ENCODE measurements at regions not wholly inside any gene's neighbourhood (a gene's known extent, or its start where the extent isn't known, plus 50 kb on each side); places are given as distances from the start of the nearest gene placed in this dataset.

DNA sequence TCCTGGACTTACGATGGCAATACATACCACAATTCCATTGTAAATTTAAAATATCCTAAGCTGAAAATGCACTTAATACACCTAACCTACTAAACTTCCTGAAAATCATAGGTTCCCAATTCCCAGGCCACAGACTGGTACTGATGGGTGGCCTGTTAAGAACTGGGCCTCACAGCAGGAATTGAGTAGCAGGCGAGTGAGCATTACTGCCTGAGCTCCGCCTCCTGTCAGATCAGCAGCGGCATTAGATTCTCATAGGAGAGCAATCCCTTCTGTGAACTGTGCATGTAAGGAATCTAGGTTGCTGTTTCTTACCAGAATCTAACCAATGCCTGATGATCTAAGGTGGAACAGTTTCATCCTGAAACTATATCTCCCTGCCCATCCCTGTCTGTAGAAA lies 1670.2 kb upstream of the PCDH20 start:
- 74 to 82% methylated on average over 4 of the region's 4 CpGs for WGBS, 2 donors
- TF ChIP-seq EP300 (IDR thresholded peaks at IDR 0.05) = no peak
- Histone ChIP-seq H3K27ac (no peak overlapping the region), H3K9me3 (peaks cover 0 to 7% (median 0%) of the 10 kb centered on the region in 4 donors), H3K4me1 (no peaks in the 10 kb centered on the region), H3K36me3 (no peaks in the 10 kb centered on the region), H3K27me3 (no peaks in the 10 kb centered on the region), H3K4me3 (no peak overlapping the region)
- no peak for DNase-seq (ENCODE audit: low spot score in 2 of 2)

DNA sequence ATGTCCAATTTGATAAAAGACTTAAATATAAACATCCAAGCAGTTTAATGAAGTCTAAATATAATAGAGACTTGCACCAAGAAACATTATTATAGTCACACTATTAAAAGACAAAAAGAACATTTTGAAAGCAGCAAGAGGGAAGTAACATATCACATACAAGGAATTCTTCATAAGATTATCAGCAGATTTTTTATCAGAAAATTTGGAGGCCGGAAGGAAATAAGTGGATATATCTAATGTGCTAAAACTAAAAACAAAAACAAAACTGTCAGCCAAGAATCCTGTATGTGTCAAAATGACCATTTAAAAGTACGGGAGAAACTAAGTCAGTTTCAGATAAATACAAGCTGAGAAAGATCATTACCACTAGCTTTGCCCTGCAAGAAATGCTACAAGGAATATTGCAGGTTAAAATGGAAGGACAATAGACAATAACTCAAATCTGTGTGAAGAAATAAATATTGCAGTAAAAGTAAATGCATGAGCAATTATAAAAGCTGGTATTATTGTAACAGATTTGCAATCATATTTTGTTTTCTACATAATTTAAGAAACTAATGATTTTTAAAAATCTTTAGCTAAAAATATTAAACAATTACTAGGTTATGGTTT lies 1665.9 kb upstream of the PCDH20 start:
- H3K27ac ChIP-seq = no peak overlapping the region
- 92 to 95% methylated on average over 2 of the region's 2 CpGs for WGBS, 2 donors
- H3K27me3 ChIP-seq = no peaks in the 10 kb centered on the region
- no peaks in the 10 kb centered on the region for H3K4me1 ChIP-seq
- H3K4me3 ChIP-seq = no peak overlapping the region
- TF ChIP-seq POLR2A (IDR thresholded peaks at IDR 0.05) (no peak), EP300 (IDR thresholded peaks at IDR 0.05) (no peak)
- TF ChIP-seq, protein P1, sequence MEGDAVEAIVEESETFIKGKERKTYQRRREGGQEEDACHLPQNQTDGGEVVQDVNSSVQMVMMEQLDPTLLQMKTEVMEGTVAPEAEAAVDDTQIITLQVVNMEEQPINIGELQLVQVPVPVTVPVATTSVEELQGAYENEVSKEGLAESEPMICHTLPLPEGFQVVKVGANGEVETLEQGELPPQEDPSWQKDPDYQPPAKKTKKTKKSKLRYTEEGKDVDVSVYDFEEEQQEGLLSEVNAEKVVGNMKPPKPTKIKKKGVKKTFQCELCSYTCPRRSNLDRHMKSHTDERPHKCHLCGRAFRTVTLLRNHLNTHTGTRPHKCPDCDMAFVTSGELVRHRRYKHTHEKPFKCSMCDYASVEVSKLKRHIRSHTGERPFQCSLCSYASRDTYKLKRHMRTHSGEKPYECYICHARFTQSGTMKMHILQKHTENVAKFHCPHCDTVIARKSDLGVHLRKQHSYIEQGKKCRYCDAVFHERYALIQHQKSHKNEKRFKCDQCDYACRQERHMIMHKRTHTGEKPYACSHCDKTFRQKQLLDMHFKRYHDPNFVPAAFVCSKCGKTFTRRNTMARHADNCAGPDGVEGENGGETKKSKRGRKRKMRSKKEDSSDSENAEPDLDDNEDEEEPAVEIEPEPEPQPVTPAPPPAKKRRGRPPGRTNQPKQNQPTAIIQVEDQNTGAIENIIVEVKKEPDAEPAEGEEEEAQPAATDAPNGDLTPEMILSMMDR (IDR thresholded peaks at IDR 0.05) = no peak
- H3K9me3 ChIP-seq = peaks cover 0 to 7% (median 0%) of the 10 kb centered on the region in 4 donors
- H3K36me3 ChIP-seq = no peaks in the 10 kb centered on the region
- DNase-seq (ENCODE audit: low spot score in 2 of 2) = no peak

DNA sequence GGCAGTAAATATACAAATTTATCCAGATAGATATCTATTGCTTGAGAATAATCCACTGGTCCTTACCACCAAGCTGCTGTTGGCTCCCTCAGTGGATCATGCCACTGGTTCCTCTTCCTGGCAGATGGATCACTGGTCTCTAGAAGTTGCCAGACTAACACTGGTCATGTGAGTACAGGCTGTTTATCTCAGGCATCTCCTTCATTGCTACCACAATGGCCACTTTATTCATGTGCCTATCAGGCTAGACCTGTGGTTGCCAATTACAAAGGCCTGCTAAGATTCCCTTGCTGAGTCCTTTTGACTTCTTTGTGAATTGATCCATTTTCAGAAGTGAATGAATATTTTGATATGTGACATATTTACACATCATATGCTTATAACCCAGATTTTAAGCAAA lies 1659.5 kb upstream of the PCDH20 start:
- DNase-seq (ENCODE audit: low spot score in 2 of 2) = no peak
- Histone ChIP-seq H3K36me3 (no peaks in the 10 kb centered on the region), H3K4me1 (no peaks in the 10 kb centered on the region), H3K9me3 (no peaks in the 10 kb centered on the region), H3K4me3 (no peak overlapping the region), H3K27ac (no peak overlapping the region), H3K27me3 (no peaks in the 10 kb centered on the region)
- TF ChIP-seq, protein P1 (IDR thresholded peaks at IDR 0.05) = no peak
- no peak for TF ChIP-seq EP300 (IDR thresholded peaks at IDR 0.05)
- TF ChIP-seq POLR2A (IDR thresholded peaks at IDR 0.05) = no peak

DNA sequence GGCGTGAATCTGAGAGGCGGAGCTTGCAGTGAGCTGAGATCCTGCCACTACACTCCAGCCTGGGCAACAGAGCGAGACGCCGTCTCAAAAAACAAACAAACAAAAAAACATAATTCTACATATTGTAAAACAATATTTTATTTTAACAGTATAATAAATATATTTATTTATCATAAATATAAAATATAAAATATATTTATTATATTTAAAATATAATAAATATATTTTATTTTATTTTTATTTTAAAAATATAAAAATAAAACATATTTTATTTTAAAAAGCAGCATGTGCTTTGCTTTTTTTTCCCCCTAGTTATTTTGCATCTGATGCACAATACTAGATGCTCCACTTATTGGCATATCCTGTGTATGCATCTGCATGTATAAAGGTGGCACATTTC lies 1634.6 kb upstream of the PCDH20 start:
- Histone ChIP-seq H3K36me3 (no peaks in the 10 kb centered on the region), H3K4me3 (no peak overlapping the region), H3K9me3 (no peaks in the 10 kb centered on the region), H3K4me1 (no peaks in the 10 kb centered on the region), H3K27me3 (no peaks in the 10 kb centered on the region), H3K27ac (no peak overlapping the region)
- 95 to 98% methylated on average over 5 of the region's 5 CpGs for WGBS, 2 donors
- no peak for TF ChIP-seq POLR2A (IDR thresholded peaks at IDR 0.05)
- no peak for DNase-seq (ENCODE audit: low spot score in 2 of 2)

DNA sequence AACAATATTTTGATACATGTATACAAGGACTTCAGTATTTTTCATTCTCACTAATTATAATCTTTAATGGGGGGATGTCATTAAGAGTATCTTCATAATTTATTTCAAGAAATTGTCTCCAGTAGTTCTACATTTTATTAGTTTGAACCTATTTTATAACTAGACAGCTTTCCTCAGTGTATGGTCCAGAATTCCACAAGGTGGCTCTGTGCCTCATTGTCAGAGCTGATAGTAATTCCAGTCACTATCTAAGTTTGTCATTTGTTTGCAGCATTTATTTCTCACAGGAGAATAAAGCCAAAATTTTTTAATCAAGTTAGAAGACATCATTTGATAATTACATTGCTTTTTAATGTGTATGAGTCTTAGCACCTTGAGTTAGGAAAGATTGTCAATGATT lies 1633.0 kb upstream of the PCDH20 start:
- H3K27me3 ChIP-seq = no peaks in the 10 kb centered on the region
- no peak for DNase-seq (ENCODE audit: low spot score in 2 of 2)
- no peaks in the 10 kb centered on the region for H3K9me3 ChIP-seq
- H3K27ac ChIP-seq = no peak overlapping the region
- no peaks in the 10 kb centered on the region for H3K36me3 ChIP-seq
- H3K4me3 ChIP-seq = no peak overlapping the region
- H3K4me1 ChIP-seq = no peaks in the 10 kb centered on the region
- TF ChIP-seq POLR2A (IDR thresholded peaks at IDR 0.05) (no peak), EP300 (IDR thresholded peaks at IDR 0.05) (no peak)
- TF ChIP-seq, protein P1 (IDR thresholded peaks at IDR 0.05) = no peak

DNA sequence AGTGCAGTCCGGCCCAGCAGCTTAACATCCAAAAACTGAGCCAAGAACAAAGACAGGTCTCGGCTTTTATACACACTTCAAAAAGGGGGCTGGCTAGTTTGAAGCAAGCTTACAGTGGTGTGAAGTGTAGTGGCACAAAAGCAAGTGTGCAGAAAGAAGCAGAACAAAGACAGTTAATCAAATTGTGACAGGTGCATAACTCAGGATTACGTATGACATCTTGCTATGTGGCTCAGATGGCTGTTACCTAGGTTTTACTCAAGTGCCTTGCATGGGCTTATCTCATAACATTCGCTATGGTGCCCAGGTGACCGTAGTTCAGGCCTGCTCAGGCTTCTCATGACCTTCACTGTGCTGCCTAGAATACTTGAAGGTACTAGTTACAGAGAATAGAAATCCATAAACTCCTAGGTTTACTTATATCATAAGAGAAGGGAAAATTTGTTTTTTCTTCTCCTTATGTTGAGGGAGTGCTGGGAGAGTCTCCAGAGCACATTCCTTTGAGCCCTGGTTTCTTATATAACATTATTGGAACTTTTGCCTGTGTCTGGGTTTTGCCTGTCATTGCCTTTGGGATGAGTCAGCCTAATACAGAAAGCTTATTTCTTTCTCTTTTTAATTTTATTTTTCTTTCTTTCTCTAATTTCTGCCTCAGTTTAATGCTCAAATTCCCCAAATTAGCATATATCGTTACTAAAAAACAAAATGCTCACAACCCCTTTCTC lies 1629.1 kb upstream of the PCDH20 start:
- Histone ChIP-seq H3K4me1 (no peaks in the 10 kb centered on the region), H3K4me3 (no peak overlapping the region), H3K9me3 (no peaks in the 10 kb centered on the region), H3K27ac (no peak overlapping the region), H3K36me3 (no peaks in the 10 kb centered on the region), H3K27me3 (no peaks in the 10 kb centered on the region)
- no peak for DNase-seq (ENCODE audit: low spot score in 2 of 2)
- WGBS, 2 donors = 70 to 78% methylated on average over 6 of the region's 6 CpGs
- TF ChIP-seq POLR2A (IDR thresholded peaks at IDR 0.05) (no peak), EP300 (IDR thresholded peaks at IDR 0.05) (no peak)
- TF ChIP-seq, protein P1 (IDR thresholded peaks at IDR 0.05) = no peak
